Nephron progenitor cell (in vitro differentiated cells): ENCODE measurements at regions not wholly inside any gene's neighbourhood (a gene's known extent, or its start where the extent isn't known, plus 50 kb on each side); places are given as distances from the start of the nearest gene placed in this dataset.

Source experiments
- DNase-seq: peaks from one replicate; pipeline ENCODE4 v3.0.0; 2021
- H3K27ac Mint-ChIP-seq: 2 replicates; pipeline ENCODE4 v1.8.0; 2021; ENCODE audit warnings: mild to moderate bottlenecking, moderate library complexity, mixed read lengths
- H3K27me3 Mint-ChIP-seq: 2 replicates; pipeline ENCODE4 v1.8.0; 2021; ENCODE audit warnings: mild to moderate bottlenecking, low read depth, mixed read lengths; ENCODE audit not compliant: poor library complexity
- H3K36me3 Mint-ChIP-seq: 2 replicates; pipeline ENCODE4 v1.8.0; 2021; ENCODE audit warnings: low read depth, mixed read lengths
- H3K4me1 Mint-ChIP-seq: 2 replicates; pipeline ENCODE4 v1.8.0; 2021; ENCODE audit warnings: mixed read lengths
- H3K4me3 Mint-ChIP-seq: 2 replicates; pipeline ENCODE4 v1.8.0; 2021; ENCODE audit warnings: mild to moderate bottlenecking, moderate library complexity, mixed read lengths
- H3K9me3 Mint-ChIP-seq: 2 replicates; pipeline ENCODE4 v1.8.0; 2021; ENCODE audit warnings: mild to moderate bottlenecking, moderate library complexity, mixed read lengths
- CTCF ChIP-seq: fragments of 200-600 bp; sonication (generic); IDR thresholded peaks from 2 replicates; pipeline ENCODE4 v1.5.0; 2021; ENCODE audit warnings: antibody characterized with exemption

DNA sequence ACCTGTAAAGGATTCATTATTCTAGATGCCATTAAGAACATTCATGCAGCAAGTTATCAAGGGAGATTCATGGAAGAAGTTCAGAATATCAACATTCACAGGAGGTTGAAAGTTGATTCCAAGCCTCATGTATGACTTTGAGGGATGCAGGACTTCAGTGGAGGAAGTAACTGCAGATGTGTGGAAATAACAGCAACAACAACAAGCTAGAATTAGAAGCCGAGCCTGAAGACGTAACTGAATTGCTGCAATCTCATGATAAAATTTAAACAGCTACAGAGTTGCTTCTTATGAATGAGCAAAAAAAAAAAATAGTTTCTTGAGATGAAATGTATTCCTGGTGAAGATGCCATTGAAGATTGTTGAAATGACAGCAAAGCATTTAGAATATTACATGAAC lies 73.3 kb upstream of the NXT1 start:
- H3K36me3 Mint-ChIP-seq = no peaks in the 10 kb centered on the region
- no peak for DNase-seq
- H3K4me3 Mint-ChIP-seq = no peak overlapping the region
- no peak overlapping the region for H3K27ac Mint-ChIP-seq
- no peaks in the 10 kb centered on the region for H3K4me1 Mint-ChIP-seq
- no peak for TF ChIP-seq CTCF
- peaks cover 18% of the 10 kb centered on the region for H3K27me3 Mint-ChIP-seq
- no peaks in the 10 kb centered on the region for H3K9me3 Mint-ChIP-seq

GRCh38 chr20:23273776-23274175 lies 76.8 kb upstream of the NXT1 start:
- peaks cover 12% of the 10 kb centered on the region for H3K9me3 Mint-ChIP-seq
- H3K27ac Mint-ChIP-seq = no peak overlapping the region
- no peak for DNase-seq
- no peak for TF ChIP-seq CTCF
- H3K36me3 Mint-ChIP-seq = peaks cover 11% of the 10 kb centered on the region
- H3K4me3 Mint-ChIP-seq = no peak overlapping the region
- peaks cover 10% of the 10 kb centered on the region for H3K4me1 Mint-ChIP-seq
- peaks cover 15% of the 10 kb centered on the region for H3K27me3 Mint-ChIP-seq

DNA sequence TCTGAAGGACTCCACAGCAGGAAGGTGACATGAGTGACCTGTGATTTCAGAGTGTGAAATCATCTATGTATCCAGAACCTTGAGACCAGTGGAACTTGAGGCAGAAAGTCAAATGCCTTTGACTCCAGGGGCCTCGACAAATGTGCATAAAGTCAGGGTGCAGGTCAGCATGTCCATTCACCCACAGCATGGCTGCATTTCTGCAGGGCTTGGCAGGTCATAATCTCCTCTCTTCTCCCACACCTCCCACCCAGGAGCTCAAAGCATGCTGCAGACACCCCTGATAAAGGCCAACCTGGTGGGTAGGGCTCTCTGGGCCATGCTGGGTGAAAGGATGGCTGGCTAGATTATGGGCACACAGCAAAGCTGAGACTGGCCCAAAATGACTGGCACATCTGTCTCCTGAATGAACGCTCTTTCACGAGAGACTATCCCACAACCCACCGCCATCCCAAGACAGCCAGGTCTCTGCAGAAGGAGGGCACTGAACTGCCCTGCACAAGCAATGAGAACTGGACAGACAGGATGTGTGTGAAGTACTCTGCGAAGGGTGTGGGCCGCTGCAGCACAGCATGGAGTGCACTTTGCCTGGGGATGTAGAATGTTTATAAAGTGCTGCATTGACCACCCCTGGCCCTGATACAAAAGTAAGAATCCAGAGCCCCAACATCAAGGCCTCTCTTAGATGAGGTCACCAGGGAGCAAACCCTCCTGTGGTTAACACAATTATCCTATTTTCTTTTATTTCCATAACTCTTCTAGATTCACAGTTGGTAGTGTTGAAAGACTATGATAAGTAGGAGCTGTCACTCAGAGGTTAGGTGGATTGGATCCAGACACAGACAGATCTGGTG lies 78.2 kb upstream of the NXT1 start:
- H3K4me1 Mint-ChIP-seq = peaks cover 10% of the 10 kb centered on the region
- H3K27me3 Mint-ChIP-seq = peaks cover 15% of the 10 kb centered on the region
- peaks cover 18% of the 10 kb centered on the region for H3K9me3 Mint-ChIP-seq
- no peak for TF ChIP-seq CTCF
- H3K4me3 Mint-ChIP-seq = no peak overlapping the region
- no peak overlapping the region for H3K27ac Mint-ChIP-seq
- DNase-seq = no peak
- H3K36me3 Mint-ChIP-seq = peaks cover 16% of the 10 kb centered on the region

DNA sequence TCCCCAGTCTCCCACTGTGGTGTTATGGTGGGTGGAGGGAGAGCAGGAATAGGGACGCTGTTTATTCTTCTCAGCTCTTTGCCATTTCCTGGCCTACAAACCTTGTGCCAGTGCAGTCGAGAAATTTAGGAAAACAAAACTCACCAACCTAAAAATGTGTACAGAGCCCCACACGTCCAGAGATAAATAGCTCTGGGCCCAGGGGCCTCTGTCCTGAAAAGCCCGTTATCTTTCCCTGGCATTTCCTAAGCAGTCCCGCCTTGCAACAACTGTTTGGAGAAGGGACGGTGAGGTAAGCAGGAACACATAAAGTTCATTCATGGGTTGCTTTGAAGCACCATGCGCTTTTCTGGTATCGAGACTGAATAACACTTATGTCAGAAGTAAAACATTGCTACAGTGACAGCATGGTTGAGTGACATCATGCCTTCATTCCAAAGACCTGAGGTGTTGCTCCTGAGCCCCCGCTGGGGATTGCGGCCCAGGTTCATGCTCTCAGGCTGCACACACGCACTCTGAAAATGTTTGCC lies 80.1 kb upstream of the NXT1 start:
- H3K4me1 Mint-ChIP-seq = peaks cover 10% of the 10 kb centered on the region
- peaks cover 16% of the 10 kb centered on the region for H3K36me3 Mint-ChIP-seq
- H3K27me3 Mint-ChIP-seq = peaks cover 6% of the 10 kb centered on the region

GRCh38 chr20:23269954-23270353 lies 80.6 kb upstream of the NXT1 start:
- Mint-ChIP-seq H3K27ac (peak overlapping the region; percentile 64), H3K27me3 (peaks cover 2% of the 10 kb centered on the region), H3K4me1 (peaks cover 10% of the 10 kb centered on the region), H3K9me3 (peaks cover 18% of the 10 kb centered on the region), H3K4me3 (no peak overlapping the region), H3K36me3 (peaks cover 16% of the 10 kb centered on the region)
- no peak for DNase-seq
- TF ChIP-seq CTCF = no peak

More for the DNA sequence above, 80.1 kb upstream of the NXT1 start:
- H3K27ac Mint-ChIP-seq = peak overlapping the region; percentile 64
- no peak for DNase-seq
- no peak overlapping the region for H3K4me3 Mint-ChIP-seq
- no peak for TF ChIP-seq CTCF
- H3K9me3 Mint-ChIP-seq = peaks cover 18% of the 10 kb centered on the region
